ENCODE measurements at regions not wholly inside any gene's neighbourhood (a gene's known extent, or its start where the extent isn't known, plus 50 kb on each side); places are given as distances from the start of the nearest gene placed in this dataset.
A peak's percentile ranks its signal among the peaks of the same experiment; 100 is the strongest.

DNA sequence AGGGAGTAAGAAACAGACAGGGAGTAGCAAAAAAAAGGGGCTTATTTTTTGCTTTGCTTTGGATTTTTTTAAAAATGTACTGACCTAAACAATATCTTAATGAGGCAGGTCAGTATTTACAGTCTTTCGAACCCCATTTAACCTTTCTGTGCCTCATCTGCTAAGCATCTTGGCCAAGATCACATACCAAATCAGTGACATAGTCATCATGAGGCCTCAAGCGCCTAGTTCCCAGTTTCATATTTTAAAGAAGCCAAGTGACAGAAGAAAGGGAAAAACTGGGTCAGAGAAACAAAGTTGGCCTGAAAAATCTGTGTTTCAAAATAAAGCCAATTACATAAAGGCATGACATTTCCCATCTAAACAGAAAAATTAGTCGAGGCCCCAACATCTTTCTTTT is 94.6 kb upstream of the WDR44 start:
- in situ Hi-C loops (cut with MboI; ENCODE audit: low sequenced_read_pairs) (loop anchor here (10.0 kb wide), 1 partner anchor 256 kb away; no protein-coding TSS in a partner anchor), intact Hi-C loops (cut with micrococcal nuclease) (no loop called here), dilution Hi-C loops (cut with HindIII; ENCODE audit: low sequenced_read_pairs, unreplicated experiment) (no loop called here)
- Histone ChIP-seq H3K9me1 (ENCODE audit: insufficient read depth, low read length) (no peaks in the 10 kb centered on the region), H2BK15ac (ENCODE audit: low read depth, low read length) (no peak overlapping the region), H2AK9ac (replicated peaks; ENCODE audit: low read depth, low read length, poor library complexity) (no peak overlapping the region), H3K4me2 (ENCODE audit: low read depth, low read length) (no peak overlapping the region), H3K4me1 (ENCODE audit: control insufficient read depth, insufficient read depth, low read length) (peaks cover 1% of the 10 kb centered on the region; the same call in 1 of the 2 replicates), H3K18ac (ENCODE audit: low read depth, low read length) (no peak overlapping the region), H3K27ac (ENCODE audit: insufficient read depth, low read length) (no peak overlapping the region), H3K4me3 (ENCODE audit: insufficient read depth, low read depth, low read length) (no peak overlapping the region), H4K20me1 (ENCODE audit: insufficient read depth, low read length) (no peaks in the 10 kb centered on the region), H3K27me3 (ENCODE audit: control insufficient read depth, insufficient read depth, low read length) (no peaks in the 10 kb centered on the region), H2BK5ac (ENCODE audit: low read depth, low read length, poor library complexity, severe bottlenecking) (no peak overlapping the region), H3K79me1 (ENCODE audit: low read depth in 1 of 2, low read length in 2 of 2) (no peaks in the 10 kb centered on the region), H2BK120ac (ENCODE audit: low read depth, low read length) (no peak overlapping the region), H4K5ac (ENCODE audit: low read depth, low read length) (no peak overlapping the region), H3K23ac (ENCODE audit: low read depth, low read length) (no peak overlapping the region), H2AFZ (replicated peaks; ENCODE audit: low read length, poor library complexity) (no peak overlapping the region), H4K91ac (ENCODE audit: insufficient read depth, low read depth, low read length) (no peak overlapping the region), H3K36me3 (ENCODE audit: control insufficient read depth, insufficient read depth, low read length) (no peaks in the 10 kb centered on the region), H4K8ac (ENCODE audit: low read depth in 2 of 2, low read length in 2 of 2) (no peak overlapping the region), H3K14ac (replicated peaks; ENCODE audit: low read depth, low read length) (no peak overlapping the region), H3K9ac (ENCODE audit: low read depth, low read length) (no peak overlapping the region), H2BK20ac (ENCODE audit: low read depth, low read length) (no peak overlapping the region), H3K4ac (ENCODE audit: low read depth, low read length) (no peak overlapping the region), H3K56ac (ENCODE audit: extremely low read depth, insufficient read depth, low read length) (no peak overlapping the region), H3K9me3 (ENCODE audit: control insufficient read depth, insufficient read depth, low read length) (no peaks in the 10 kb centered on the region), H2AK5ac (ENCODE audit: low read depth, low read length) (no peak overlapping the region)
- no TSS peak for BruUV-seq (replicated peaks)
- TF ChIP-seq MAFK (IDR thresholded peaks at IDR 0.05; ENCODE audit: low read depth, low read length): no peak
- TF ChIP-seq MAZ (IDR thresholded peaks at IDR 0.05; ENCODE audit: borderline replicate concordance, low read depth, low read length): no peak
- no peak for TF ChIP-seq RFX5 (IDR thresholded peaks at IDR 0.05; ENCODE audit: low read depth, low read length)
- TF ChIP-seq RCOR1 (IDR thresholded peaks at IDR 0.05; ENCODE audit: insufficient replicate concordance, low read length): no peak
- TF ChIP-seq FOS (IDR thresholded peaks at IDR 0.05; ENCODE audit: low read depth, low read length): no peak
- TF ChIP-seq, protein P1, sequence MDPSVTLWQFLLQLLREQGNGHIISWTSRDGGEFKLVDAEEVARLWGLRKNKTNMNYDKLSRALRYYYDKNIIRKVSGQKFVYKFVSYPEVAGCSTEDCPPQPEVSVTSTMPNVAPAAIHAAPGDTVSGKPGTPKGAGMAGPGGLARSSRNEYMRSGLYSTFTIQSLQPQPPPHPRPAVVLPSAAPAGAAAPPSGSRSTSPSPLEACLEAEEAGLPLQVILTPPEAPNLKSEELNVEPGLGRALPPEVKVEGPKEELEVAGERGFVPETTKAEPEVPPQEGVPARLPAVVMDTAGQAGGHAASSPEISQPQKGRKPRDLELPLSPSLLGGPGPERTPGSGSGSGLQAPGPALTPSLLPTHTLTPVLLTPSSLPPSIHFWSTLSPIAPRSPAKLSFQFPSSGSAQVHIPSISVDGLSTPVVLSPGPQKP (IDR thresholded peaks at IDR 0.05; ENCODE audit: borderline replicate concordance, low read depth, low read length): no peak
- no peak for TF ChIP-seq SMC3 (IDR thresholded peaks at IDR 0.05; ENCODE audit: low read depth, low read length)
- TF ChIP-seq NFE2L2 (IDR thresholded peaks at IDR 0.05; ENCODE audit: low read depth, low read length): no peak
- TF ChIP-seq, protein P2, sequence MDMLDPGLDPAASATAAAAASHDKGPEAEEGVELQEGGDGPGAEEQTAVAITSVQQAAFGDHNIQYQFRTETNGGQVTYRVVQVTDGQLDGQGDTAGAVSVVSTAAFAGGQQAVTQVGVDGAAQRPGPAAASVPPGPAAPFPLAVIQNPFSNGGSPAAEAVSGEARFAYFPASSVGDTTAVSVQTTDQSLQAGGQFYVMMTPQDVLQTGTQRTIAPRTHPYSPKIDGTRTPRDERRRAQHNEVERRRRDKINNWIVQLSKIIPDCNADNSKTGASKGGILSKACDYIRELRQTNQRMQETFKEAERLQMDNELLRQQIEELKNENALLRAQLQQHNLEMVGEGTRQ (IDR thresholded peaks at IDR 0.05; ENCODE audit: low read depth, low read length): no peak
- TF ChIP-seq CHD1 (IDR thresholded peaks at IDR 0.05; ENCODE audit: low read depth, low read length): no peak
- TF ChIP-seq, protein P3, sequence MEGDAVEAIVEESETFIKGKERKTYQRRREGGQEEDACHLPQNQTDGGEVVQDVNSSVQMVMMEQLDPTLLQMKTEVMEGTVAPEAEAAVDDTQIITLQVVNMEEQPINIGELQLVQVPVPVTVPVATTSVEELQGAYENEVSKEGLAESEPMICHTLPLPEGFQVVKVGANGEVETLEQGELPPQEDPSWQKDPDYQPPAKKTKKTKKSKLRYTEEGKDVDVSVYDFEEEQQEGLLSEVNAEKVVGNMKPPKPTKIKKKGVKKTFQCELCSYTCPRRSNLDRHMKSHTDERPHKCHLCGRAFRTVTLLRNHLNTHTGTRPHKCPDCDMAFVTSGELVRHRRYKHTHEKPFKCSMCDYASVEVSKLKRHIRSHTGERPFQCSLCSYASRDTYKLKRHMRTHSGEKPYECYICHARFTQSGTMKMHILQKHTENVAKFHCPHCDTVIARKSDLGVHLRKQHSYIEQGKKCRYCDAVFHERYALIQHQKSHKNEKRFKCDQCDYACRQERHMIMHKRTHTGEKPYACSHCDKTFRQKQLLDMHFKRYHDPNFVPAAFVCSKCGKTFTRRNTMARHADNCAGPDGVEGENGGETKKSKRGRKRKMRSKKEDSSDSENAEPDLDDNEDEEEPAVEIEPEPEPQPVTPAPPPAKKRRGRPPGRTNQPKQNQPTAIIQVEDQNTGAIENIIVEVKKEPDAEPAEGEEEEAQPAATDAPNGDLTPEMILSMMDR (conservative IDR thresholded peaks at IDR 0.05; ENCODE audit: low read depth, low read length): no peak
- TF ChIP-seq BHLHE40 (IDR thresholded peaks at IDR 0.05; ENCODE audit: low read depth, low read length): no peak
- no peak for TF ChIP-seq POLR2A (IDR thresholded peaks at IDR 0.05; ENCODE audit: low read depth, low read length)
- no peak for TF ChIP-seq MXI1 (IDR thresholded peaks at IDR 0.05; ENCODE audit: borderline replicate concordance, low read depth, low read length)
- TF ChIP-seq CEBPB (IDR thresholded peaks at IDR 0.05; ENCODE audit: low read depth, low read length): no peak
- TF ChIP-seq RAD21 (IDR thresholded peaks at IDR 0.05; ENCODE audit: low read length): no peak
- POLR2A ChIA-PET (ENCODE audit: unreplicated experiment): no interaction called here
- WGBS, 2 experiments (ENCODE audit: extremely low coverage in 2 of 2, insufficient read length in 1 of 2): no CpG with 5 or more reads among the region's 3 CpGs
- CTCF ChIA-PET: no interaction called here
- ATAC-seq (ENCODE audit: low read depth): peak; percentile 67
- peak; percentile 67 for DNase-seq

Measured in IMR-90 (cell line).